H9 (cell line): ENCODE measurements at regions not wholly inside any gene's neighbourhood (a gene's known extent, or its start where the extent isn't known, plus 50 kb on each side); places are given as distances from the start of the nearest gene placed in this dataset.

Experiments used
- DNase-seq: peaks from one replicate; pipeline ENCODE4 v3.0.0-alpha.2; 2017
- H2AFZ ChIP-seq: one replicate; pipeline ENCODE4 v1.6.1; 2013; ENCODE audit warnings: mild to moderate bottlenecking, low read length, control low read depth, moderate library complexity
- H2AK5ac ChIP-seq: 2 replicates; pipeline ENCODE4 v1.6.1; 2013; ENCODE audit warnings: low read length, control low read depth, mixed read lengths; ENCODE audit not compliant: insufficient read length
- H2BK120ac ChIP-seq: one replicate; pipeline ENCODE4 v1.6.1; 2013; ENCODE audit warnings: low read depth, mild to moderate bottlenecking, low read length, control low read depth, inconsistent platforms; ENCODE audit not compliant: poor library complexity, severe bottlenecking
- H2BK12ac ChIP-seq: 2 replicates; pipeline ENCODE4 v1.6.1; 2013; ENCODE audit warnings: low read length, control low read depth, mixed read lengths, low read depth; ENCODE audit not compliant: insufficient read length
- H2BK15ac ChIP-seq: 2 replicates; pipeline ENCODE4 v1.6.1; 2013; ENCODE audit warnings: low read depth, low read length, control low read depth
- H2BK20ac ChIP-seq: one replicate; pipeline ENCODE4 v1.6.1; 2013; ENCODE audit warnings: low read depth, mild to moderate bottlenecking, low read length, control low read depth, inconsistent platforms; ENCODE audit not compliant: poor library complexity, severe bottlenecking
- H2BK5ac ChIP-seq: 2 replicates; pipeline ENCODE4 v1.6.1; 2013; ENCODE audit warnings: low read length, control low read depth, mixed read lengths; ENCODE audit not compliant: insufficient read length
- H3K14ac ChIP-seq: 2 replicates; pipeline ENCODE4 v1.6.1; 2013; ENCODE audit warnings: low read length, control low read depth; ENCODE audit not compliant: insufficient read depth
- H3K18ac ChIP-seq: 2 replicates; pipeline ENCODE4 v1.6.1; 2013; ENCODE audit warnings: low read depth, mild to moderate bottlenecking, mixed read lengths, low read length, control low read depth; ENCODE audit not compliant: insufficient read length
- H3K23ac ChIP-seq: 2 replicates; pipeline ENCODE4 v1.6.1; 2013; ENCODE audit warnings: low read length, control low read depth, mixed read lengths, low read depth; ENCODE audit not compliant: insufficient read length
- H3K23me2 ChIP-seq: 2 replicates; pipeline ENCODE4 v1.6.1; 2013; ENCODE audit warnings: low read depth, mild to moderate bottlenecking, mixed read lengths, low read length, control low read depth; ENCODE audit not compliant: insufficient read length, poor library complexity, severe bottlenecking
- H3K27ac ChIP-seq: 2 replicates; pipeline ENCODE4 v1.5.1; 2013; ENCODE audit warnings: low read length, control low read depth, mixed read lengths, low read depth; ENCODE audit not compliant: insufficient read length
- H3K27me3 ChIP-seq: 2 replicates; pipeline ENCODE4 v1.6.1; 2013; ENCODE audit warnings: low read length, control low read depth, inconsistent platforms; ENCODE audit not compliant: insufficient read depth
- H3K4ac ChIP-seq: 2 replicates; pipeline ENCODE4 v1.6.1; 2013; ENCODE audit warnings: low read depth, mild to moderate bottlenecking, control low read depth, inconsistent platforms, low read length, moderate library complexity
- H3K4me1 ChIP-seq: 2 replicates; pipeline ENCODE4 v1.6.1; 2013; ENCODE audit warnings: low read length, control low read depth, inconsistent platforms; ENCODE audit not compliant: insufficient read depth
- H3K4me2 ChIP-seq: 2 replicates; pipeline ENCODE4 v1.6.1; 2013; ENCODE audit warnings: low read length, control low read depth, mixed read lengths; ENCODE audit not compliant: insufficient read length, insufficient read depth
- H3K56ac ChIP-seq: 2 replicates; pipeline ENCODE4 v1.6.1; 2013; ENCODE audit warnings: low read depth, mild to moderate bottlenecking, mixed read lengths, low read length, control low read depth; ENCODE audit not compliant: insufficient read length
- H3K79me1 ChIP-seq: 2 replicates; pipeline ENCODE4 v1.6.1; 2013; ENCODE audit warnings: low read depth, mild to moderate bottlenecking, moderate library complexity, low read length, control low read depth, inconsistent platforms; ENCODE audit not compliant: insufficient read depth, poor library complexity, severe bottlenecking
- H3K79me2 ChIP-seq: 2 replicates; pipeline ENCODE4 v1.6.1; 2013; ENCODE audit warnings: low read length, control low read depth, inconsistent platforms; ENCODE audit not compliant: insufficient read depth
- H3K9ac ChIP-seq: 2 replicates; pipeline ENCODE4 v1.6.1; 2013; ENCODE audit warnings: low read length, control low read depth, mixed read lengths; ENCODE audit not compliant: insufficient read length; ENCODE audit errors: extremely low read depth
- H3K9me3 ChIP-seq: one replicate; pipeline ENCODE4 v1.6.1; 2013; ENCODE audit warnings: low read depth, low read length, inconsistent platforms; ENCODE audit not compliant: control insufficient read depth
- H3T11ph ChIP-seq: one replicate; pipeline ENCODE4 v1.6.1; 2013; ENCODE audit warnings: mild to moderate bottlenecking, low read length, control low read depth, inconsistent platforms
- H4K20me1 ChIP-seq: one replicate; pipeline ENCODE4 v1.6.1; 2013; ENCODE audit not compliant: control insufficient read depth, insufficient read length, insufficient read depth
- H4K5ac ChIP-seq: 2 replicates; pipeline ENCODE4 v1.6.1; 2013; ENCODE audit warnings: low read depth, mild to moderate bottlenecking, mixed read lengths, low read length, control low read depth; ENCODE audit not compliant: insufficient read length
- H4K8ac ChIP-seq: replicated peaks from 2 replicates; pipeline ENCODE4 v1.6.1; 2013; ENCODE audit warnings: low read length, control low read depth, mixed read lengths, low read depth; ENCODE audit not compliant: insufficient read length
- H4K91ac ChIP-seq: 2 replicates; pipeline ENCODE4 v1.6.1; 2013; ENCODE audit warnings: low read depth, mild to moderate bottlenecking, moderate library complexity, mixed read lengths, low read length, control low read depth; ENCODE audit not compliant: insufficient read length
- H3K27ac Mint-ChIP-seq, 3 experiments: 2 replicates in 2 of 3; 3 replicates in 1 of 3; pipeline ENCODE4 v1.8.0; 2020 to 2021; ENCODE audit warnings: mixed read lengths in 3 of 3, mild to moderate bottlenecking in 1 of 3, moderate library complexity in 1 of 3
- H3K27me3 Mint-ChIP-seq: 2 replicates; pipeline ENCODE4 v1.8.0; 2021; ENCODE audit warnings: low read depth, mild to moderate bottlenecking, moderate library complexity, mixed read lengths
- H3K36me3 Mint-ChIP-seq, 3 experiments: 2 replicates in 2 of 3; 3 replicates in 1 of 3; pipeline ENCODE4 v1.8.0; 2020 to 2021; ENCODE audit warnings: low read depth in 3 of 3, mixed read lengths in 3 of 3; ENCODE audit not compliant: insufficient read depth in 1 of 3
- H3K4me1 Mint-ChIP-seq, 2 experiments: 2 replicates each; pipeline ENCODE4 v1.8.0; 2020; ENCODE audit warnings: mixed read lengths in 2 of 2
- H3K4me3 Mint-ChIP-seq, 2 experiments: 2 replicates in 1 of 2; 3 replicates in 1 of 2; pipeline ENCODE4 v1.8.0; 2020 to 2021; ENCODE audit warnings: mild to moderate bottlenecking in 2 of 2, mixed read lengths in 2 of 2, moderate library complexity in 1 of 2
- H3K9me3 Mint-ChIP-seq, 2 experiments: 2 replicates in 1 of 2; 3 replicates in 1 of 2; pipeline ENCODE4 v1.8.0; 2020; ENCODE audit warnings: mild to moderate bottlenecking in 2 of 2, mixed read lengths in 2 of 2, moderate library complexity in 1 of 2
- CTCF ChIP-seq: fragments of 200-600 bp; sonication (generic); conservative IDR thresholded peaks from 3 replicates; pipeline ENCODE4 v1.8.0; 2021; ENCODE audit warnings: antibody characterized with exemption, mild to moderate bottlenecking
- WGBS: extraction: QIAGEN DNeasy Blood & Tissue Kit; methylation state at CpG from one replicate; pipeline ENCODE4 v1.1.7; 2013; ENCODE audit warnings: missing lambda C conversion rate, low lambda C conversion rate, mixed read lengths; ENCODE audit not compliant: insufficient read length; ENCODE audit errors: extremely low coverage; 5-methylcytosine and 5-hydroxymethylcytosine counted together

DNA sequence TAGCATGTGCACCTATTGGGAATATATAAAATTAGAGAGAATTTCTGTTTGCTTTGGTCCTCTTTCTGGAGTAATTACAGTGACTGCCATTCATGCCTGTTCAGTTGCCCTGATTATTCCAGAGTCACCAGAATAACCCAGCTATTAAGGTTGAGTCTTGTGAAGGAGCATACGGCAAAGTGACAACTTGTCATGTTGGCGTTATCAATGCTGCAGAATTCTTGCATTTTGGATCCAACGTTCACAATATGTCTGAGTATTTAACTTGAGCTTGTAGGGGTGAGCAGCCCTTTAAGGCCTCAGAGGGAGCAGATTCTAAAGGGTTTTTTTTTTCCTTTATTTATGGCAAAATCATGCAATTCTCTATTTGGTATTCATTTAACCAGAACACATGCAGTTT is 419.4 kb upstream of the MGMT start:
- H4K5ac ChIP-seq = no peak overlapping the region
- no peak overlapping the region for H2BK20ac ChIP-seq
- no peak overlapping the region for H3K4me3 Mint-ChIP-seq
- H3K9me3 Mint-ChIP-seq = no peaks in the 10 kb centered on the region
- peaks cover 1% of the 10 kb centered on the region; the same call in 1 of the 2 replicates for H3K27me3 Mint-ChIP-seq
- peaks cover 0 to 3% of the 10 kb centered on the region in 2 experiments; a peak in 2 of 4 replicates for H3K4me1 Mint-ChIP-seq
- H4K20me1 ChIP-seq = no peaks in the 10 kb centered on the region
- no peaks in the 10 kb centered on the region for H3K4me1 ChIP-seq
- no peaks in the 10 kb centered on the region for H3K79me2 ChIP-seq
- H2BK120ac ChIP-seq = no peak overlapping the region
- H3T11ph ChIP-seq = no peak overlapping the region
- no peak overlapping the region for H3K4me2 ChIP-seq
- H3K23me2 ChIP-seq = no peaks in the 10 kb centered on the region
- no peak overlapping the region for H2BK15ac ChIP-seq
- H3K9ac ChIP-seq = no peak overlapping the region
- H3K27ac Mint-ChIP-seq = no peak overlapping the region
- no peak overlapping the region for H4K91ac ChIP-seq
- H3K36me3 Mint-ChIP-seq = no peaks in the 10 kb centered on the region; a peak in 1 of 7 replicates
- no peak overlapping the region for H3K27ac ChIP-seq
- no peak for TF ChIP-seq CTCF
- no peak overlapping the region for H3K56ac ChIP-seq
- no peak for DNase-seq
- no peak overlapping the region for H3K18ac ChIP-seq
- no peaks in the 10 kb centered on the region for H3K79me1 ChIP-seq
- H3K27me3 ChIP-seq = no peaks in the 10 kb centered on the region
- H2AK5ac ChIP-seq = no peak overlapping the region
- WGBS = no CpG with 5 or more reads among the region's 3 CpGs
- H3K14ac ChIP-seq = no peak overlapping the region
- no peak overlapping the region for H4K8ac ChIP-seq
- no peak overlapping the region for H2BK12ac ChIP-seq
- H3K4ac ChIP-seq = no peak overlapping the region
- H2BK5ac ChIP-seq = no peak overlapping the region
- H3K23ac ChIP-seq = no peak overlapping the region
- no peak overlapping the region for H2AFZ ChIP-seq
- H3K9me3 ChIP-seq = no peaks in the 10 kb centered on the region
